MV-4-11 (cell line): ENCODE measurements at regions not wholly inside any gene's neighbourhood (a gene's known extent, or its start where the extent isn't known, plus 50 kb on each side); places are given as distances from the start of the nearest gene placed in this dataset.

ENCODE experiments used
- DNase-seq: peaks from one replicate; lab custom pipeline; 2025; lab: John Stamatoyannopoulos, UW

DNA sequence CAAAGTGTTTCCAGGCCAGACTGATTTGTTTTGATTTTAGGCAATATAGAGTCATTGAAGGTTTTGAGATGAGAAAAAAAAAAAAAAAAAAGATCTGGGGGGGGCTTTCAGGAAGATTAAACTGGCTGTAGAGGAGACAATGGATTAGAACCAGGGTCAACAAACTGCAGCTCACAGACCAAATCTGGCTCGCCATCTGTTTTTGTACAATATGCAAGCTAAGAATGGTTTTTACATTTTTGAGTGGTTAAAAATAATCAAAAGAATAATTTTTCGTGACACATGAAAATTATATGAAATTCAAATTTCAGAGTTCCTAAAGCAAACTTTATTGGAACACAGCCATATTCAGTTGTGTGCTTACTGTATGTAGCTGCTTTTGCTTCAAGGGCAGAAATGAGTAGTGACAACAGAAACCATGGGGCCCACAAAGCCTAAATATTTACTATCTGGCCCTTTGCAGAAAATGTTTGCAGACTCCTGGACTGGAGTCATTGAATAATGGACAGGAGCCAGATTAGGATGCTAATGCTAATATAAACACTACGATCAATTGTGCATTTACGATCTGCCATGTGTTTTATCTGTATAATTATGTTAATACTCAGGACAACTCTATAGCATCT, 375.7 kb upstream of the DAB1 start:
- no peak for DNase-seq

DNA sequence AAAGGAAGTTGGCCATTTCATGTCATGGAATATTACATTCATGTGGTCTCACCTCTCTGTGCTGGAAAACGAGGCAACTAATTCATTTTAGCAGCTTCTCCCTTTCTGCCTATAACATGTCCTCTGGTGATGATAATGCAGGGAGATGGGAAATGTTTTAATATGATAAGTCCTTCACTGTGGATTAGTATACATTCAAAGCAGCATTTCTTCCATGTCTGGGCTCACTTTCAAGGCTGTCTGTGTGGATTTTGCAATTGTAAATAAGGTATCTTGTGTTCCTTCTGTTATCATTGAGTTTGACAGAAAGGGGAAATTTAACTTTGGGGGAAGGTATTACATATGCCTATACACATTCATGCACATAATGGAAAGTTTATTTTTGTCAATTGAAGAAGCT, 374.7 kb upstream of the DAB1 start:
- no peak for DNase-seq

DNA sequence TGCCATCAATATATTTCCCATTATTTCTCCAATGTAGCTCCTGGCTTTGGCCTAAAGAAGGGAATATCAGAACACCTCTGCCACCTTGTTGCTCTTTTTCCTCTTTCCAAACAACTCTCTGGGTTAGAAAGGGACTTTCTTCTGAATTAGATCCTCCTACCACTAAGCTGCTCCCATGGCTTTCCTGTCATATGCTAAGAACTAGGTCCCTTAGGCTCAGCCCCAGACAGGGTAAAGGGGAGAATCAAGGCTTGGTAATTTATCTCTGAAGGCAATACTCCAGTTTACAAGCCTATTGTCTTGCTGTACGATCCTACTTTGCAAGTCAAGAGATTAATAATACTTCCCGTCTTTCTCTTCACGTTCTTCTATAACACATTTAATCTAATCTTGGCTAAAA, 373.2 kb upstream of the DAB1 start:
- DNase-seq: no peak

DNA sequence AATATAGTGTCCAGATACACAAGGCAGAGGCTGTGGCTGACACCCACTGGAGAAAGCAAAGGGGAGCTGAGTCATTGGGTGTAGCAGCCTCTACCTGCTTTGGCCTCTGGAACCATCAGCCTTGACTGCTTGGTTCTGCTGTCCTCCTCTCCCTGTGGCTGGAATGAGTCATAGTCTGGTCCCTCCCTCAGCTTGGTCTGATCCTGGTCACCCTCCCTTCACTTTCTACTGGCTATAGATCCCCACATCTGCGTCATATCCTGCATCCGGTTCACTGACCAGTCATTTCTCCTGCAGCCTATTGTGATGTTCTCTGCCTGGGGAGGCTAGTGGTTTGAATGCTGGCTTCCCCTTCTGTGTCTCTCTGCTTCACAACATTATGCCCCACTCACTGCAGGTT, 372.8 kb upstream of the DAB1 start:
- no peak for DNase-seq

DNA sequence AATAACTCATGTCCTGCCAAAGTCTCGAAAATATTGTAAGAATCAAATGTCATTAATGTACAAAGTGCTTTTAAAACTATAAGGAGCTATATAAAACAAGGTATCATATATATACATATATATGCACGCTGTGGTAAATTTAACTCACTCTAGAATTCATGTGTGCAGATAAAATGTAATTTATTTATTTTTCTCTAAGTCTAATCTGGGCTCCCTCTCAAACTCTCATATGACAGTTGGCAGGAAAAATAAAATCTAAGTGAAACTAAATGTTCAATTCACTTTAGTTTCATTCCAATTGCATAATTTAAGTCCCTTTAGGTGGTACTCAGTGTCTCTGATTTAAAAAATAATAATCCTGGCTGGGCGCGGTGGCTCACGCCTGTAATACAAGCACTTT, 372.0 kb upstream of the DAB1 start:
- DNase-seq: no peak

DNA sequence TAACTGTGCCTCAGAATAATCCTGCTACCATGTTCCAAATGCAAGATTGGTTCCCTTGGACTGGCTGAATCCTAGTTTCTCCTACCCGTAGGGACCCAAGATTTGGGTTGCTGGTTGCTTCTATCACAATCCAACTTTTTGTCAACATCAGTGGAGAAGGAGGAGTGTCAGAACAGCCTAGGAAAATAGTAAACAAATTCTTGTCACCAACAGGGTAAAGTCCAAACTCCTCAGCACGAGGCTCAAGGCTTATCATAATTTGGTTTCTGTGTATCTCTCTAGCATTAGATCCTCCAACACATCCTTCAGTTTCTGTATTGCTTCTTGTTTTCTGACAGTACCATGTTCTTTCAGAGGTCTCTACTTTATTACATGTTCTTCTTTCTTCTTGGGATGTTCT, 370.2 kb upstream of the DAB1 start:
- no peak for DNase-seq

DNA sequence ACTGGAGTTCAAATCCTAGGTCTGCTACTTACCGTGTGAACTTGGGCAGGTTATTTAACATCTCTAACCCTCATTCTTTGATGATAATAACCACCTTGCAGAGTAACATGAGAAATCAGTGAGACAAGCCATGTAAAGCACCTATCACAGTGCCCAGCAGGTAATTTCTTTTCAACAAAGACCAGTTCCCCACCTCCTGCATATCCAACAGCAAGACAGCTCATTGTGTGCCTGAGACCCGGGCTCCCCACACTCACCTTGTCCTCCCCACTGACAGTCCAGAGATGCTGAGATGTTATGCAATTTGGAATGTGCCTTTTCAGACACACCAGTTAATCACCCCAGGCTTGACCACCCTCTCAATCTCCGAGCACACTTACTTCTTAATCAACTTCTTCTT, 367.6 kb upstream of the DAB1 start:
- DNase-seq: no peak

DNA sequence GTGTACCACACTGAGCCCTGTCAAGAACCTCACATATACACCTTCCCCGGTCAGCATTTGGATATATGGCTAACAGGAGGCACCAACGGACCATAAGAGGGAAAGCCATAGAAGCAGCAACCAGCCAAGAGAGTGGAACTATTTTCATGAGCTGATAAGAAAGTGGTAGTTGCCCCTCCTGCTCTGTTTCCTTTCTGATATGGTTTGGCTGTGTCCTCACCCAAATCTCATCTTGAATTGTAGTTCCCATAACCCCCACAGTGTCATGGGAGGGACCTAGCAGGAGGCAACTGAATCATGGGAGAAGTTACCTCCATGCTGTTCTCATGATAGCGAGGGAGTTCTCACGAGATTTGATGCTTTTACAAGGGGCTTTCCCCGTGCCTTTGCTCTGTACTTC, 366.1 kb upstream of the DAB1 start:
- DNase-seq: no peak

DNA sequence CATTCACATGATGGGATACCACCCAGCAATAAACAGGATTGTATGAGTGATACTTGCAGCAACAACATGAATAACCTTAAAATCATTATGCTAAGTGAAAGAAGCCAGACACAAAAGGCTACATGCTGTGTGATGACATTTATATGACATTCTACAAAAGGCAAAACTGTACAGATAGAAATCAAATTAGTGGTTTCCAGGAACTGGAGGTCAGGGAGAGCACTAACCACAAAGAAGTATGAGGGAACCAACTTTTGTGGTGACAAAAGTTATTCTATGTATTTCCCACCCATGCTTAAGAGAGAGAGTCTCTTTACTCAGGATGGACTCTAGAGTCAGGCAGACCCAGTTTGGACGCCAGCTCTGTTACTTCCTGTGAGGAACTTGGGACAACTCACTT, 364.5 kb upstream of the DAB1 start:
- DNase-seq: no peak

DNA sequence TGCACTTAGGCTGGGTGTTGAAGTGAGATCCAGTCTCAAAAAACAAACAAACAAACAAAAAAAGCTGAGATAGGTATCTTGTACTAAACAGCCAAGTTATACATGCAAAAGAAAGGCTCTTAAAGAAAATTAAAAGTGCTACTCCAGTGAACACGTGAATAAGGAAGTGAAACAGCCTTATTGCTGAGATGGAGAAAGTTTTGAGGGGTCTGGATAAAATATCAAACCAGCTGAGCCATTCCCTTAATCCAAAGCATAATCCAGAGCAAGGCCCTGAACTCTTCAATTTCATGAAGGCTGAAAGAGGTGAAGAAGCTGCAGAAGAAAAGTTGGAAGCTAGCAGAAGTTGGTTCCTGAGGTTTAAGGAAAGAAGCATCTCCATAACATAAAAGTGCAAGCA, 360.5 kb upstream of the DAB1 start:
- no peak for DNase-seq

DNA sequence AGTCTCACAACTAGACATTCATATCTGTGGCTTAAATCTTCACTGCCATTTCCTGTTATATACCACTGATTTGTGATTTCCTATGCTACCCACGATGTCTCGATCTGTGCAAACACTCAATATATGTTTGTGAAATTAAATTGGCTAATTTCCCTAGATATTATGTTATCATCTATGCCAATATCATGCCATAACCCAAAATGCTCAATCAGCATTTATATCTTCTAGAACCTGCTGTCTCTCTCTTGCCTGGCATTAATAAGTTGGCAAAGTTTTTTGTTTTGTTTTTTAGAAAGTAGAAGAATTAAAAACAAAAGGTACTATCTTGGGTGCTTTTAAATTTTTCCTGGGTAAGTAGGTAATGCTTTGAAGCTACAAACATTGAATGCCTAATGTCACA, 358.5 kb upstream of the DAB1 start:
- no peak for DNase-seq

DNA sequence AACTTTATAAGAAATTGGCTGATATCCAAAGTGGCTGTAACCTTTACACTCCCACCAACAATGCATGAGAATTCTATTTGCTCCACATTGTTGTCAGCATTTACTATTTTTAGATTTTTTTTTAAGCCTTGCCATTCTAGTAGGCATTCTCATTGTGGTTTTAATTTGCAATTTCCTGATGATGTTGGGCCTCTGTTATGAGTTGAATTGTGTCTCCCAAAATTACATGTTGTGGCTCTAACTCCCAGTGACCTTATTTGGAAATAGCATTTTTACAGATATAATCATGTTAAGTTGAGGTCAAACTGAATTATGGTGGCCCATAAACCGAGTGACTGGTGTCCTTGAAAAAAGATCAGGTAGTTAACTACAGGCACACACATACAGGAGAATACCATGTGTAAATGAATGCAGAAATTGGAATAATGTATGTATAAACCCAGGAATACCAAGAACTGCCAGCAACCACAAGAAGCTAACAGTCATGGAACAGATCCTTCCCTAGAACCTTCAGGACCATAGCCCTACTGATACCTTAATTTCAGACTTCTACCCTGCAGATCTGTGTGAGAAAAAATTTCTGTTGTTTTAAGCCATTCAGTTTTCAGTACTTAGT, 348.8 kb upstream of the DAB1 start:
- no peak for DNase-seq

DNA sequence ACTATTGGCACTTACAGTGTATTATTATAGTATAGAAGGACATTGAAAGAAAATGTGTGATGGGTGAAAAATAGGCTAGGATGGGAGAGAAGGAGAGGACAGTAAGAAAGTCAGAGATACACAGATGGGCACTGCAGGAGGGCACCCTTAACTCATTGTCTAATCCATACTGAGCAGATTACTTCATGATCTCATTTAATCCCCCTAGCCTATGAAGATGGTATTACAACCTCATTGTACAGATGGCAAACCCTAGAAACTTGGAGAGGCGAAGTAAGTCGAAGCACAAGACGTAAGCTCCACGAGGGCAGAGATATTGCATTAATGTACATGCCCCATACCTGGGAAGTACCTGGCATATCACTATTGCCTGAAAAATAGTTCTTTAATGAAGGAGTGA, 346.9 kb upstream of the DAB1 start:
- DNase-seq: no peak

DNA sequence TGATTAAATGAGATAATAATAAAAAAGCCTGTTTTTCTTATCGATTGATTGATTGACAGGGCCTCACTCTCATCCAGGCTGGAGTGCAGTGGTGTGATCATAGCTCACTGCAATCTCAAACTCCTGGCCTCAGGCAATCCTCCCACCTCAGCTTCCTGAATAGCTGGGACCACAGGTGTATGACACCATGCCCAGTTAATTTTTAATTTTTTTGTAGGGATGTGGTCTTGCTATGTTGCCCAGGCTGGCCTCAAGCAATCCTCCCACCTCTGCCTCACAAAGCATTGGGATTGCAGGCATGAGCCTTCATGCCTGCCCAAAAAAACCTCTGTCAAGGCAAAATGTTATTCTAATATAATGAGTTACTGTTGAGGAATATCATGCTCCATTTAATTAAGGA, 346.4 kb upstream of the DAB1 start:
- DNase-seq: no peak

DNA sequence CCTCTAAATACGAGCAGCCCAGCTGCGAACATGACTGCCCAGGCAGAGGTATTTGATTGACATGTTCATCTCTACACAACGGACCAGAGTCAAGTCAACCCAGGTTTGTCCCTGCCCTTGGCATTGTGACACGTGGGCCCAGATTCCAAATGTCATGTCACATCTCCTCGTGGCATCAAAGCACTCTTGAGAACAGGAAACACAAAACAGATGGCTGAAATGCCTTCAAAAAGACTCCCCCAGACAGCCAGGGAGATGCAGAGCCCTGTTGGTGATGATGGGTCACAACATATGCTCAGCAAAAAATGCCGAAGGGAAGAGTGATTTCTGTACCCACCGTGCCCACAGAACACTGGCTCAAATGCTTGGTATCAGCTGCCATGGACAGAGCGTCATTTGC, 337.8 kb upstream of the DAB1 start:
- no peak for DNase-seq

DNA sequence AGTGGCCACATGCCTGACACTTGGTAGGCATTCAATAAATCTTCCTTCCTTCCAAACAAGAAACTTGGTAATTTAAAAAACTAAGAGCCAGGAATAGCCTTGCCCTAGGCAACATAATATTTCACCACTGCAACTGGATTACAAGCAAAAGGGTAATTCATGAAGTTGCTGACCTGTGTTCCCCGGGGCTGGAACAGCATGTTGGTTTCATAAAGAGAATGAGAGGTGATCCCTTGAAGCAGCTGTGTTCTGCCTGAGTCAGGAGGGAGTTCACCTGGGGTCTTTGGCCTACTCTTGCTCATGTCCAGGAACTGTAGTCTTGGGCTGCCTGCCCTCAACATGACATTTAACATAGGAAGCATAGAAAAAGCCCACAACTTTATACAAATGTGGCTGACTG, 329.0 kb upstream of the DAB1 start:
- no peak for DNase-seq

DNA sequence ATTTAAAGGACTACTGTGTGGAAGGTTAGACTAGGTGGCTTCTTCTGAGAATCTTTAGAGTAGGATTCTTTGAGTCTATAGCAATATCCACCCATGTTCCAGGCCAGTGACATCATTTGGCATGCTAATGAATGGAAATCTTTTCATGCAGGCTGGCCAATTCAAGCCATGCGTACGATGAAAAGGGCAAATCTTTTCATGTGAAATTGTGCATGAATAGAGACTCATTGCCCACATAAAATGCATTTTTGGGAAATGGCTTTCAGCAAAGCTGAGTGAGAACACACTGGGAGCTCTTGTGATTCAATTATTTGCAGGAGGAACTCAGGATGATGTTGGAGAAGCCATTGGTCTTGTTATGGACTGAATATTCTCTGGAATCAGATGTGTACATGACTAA, 324.9 kb upstream of the DAB1 start:
- no peak for DNase-seq

DNA sequence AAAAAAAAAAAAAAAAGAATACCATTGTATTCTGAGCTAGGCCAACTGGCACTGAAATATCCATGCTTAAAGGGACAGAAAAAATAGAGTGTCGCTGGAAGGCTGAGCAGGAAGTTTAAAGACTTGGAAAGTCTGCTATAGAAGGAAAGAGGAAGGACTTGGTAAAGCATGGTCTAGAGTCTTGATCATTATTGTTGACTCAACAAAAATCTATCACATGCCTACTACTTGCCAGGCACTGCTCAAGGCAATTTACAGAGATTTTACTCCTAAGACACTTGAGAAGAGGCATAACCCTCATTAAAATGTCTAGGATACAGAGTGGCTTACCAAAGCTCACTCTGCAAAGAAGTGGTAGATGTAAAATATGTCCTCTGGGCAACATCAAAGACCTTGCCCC, 324.0 kb upstream of the DAB1 start:
- no peak for DNase-seq

DNA sequence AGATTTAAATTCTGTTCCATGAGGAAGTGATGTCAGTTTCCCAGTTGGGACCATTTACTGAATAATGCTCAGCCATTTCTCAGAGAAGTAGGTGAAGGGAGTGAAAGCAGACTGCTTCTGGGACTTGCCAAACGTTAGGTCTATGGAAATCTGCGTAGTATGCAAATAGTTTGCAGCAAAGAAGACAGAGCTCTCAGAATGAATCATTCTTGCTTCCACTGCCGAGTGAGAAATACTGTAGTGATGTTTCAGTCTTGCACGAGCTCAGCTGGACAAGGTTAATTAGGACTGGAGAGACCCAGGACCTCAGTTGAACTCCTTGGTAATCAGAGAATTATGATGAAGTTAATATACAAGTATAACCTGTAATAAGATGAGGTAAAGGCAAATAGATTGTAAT, 317.7 kb upstream of the DAB1 start:
- DNase-seq: no peak

DNA sequence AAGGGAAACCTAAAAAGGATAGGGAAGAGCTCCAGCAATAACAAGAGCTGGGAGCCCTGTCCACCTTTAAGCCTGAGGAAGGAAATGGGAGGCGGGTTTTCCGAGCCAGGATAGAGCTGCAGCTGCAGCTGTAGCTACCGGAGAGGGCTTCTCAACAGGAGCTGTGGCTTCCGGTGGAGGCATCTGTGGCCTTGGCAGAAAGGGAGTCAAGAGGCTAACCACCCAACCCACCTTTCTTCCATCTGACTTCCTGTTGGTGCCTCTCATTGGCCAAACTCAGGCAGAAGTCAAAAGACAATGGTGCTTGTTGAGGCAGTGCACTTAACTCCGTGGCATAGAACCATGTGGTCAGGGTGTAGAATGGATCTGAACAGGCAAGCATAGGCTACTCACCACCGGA, 313.1 kb upstream of the DAB1 start:
- DNase-seq: no peak

DNA sequence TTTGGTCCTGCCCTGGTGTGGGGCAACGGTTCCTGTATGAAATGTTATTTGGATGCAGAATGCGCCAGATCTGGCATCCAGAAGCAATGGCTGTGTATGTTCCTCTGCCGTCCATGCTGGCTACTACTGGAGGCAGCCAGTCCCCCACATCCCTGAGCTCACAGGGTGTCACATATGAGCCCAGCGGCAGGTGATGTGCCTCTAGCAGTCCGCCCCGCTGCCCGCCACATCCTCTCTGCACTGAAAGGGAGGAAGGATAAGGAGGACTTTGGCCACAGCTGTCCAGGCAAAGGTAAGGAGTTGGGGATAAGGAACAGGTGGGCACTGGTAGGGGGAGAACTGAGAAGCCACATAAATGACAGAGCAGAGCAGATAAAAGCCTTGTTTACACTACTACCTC, 305.3 kb upstream of the DAB1 start:
- DNase-seq: no peak

DNA sequence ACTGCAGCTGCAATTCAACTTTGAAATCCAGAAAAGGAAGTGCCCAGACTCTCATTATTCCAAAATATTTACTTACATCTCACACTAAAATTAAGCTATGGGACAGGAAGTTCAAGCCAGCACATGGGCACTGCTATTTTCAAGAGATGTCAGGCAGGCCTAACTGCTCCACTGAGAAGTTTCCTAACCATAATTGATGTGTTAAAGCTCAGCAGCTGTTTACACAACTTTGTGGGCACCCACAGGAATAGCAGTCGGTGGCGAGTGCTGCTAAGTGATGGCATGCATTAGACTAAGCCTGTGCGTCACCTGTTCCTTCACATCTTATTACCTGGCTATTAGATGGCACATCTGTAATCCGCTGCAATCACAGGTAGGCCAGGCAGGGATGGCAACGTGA, 303.3 kb upstream of the DAB1 start:
- DNase-seq: peak; percentile 69

DNA sequence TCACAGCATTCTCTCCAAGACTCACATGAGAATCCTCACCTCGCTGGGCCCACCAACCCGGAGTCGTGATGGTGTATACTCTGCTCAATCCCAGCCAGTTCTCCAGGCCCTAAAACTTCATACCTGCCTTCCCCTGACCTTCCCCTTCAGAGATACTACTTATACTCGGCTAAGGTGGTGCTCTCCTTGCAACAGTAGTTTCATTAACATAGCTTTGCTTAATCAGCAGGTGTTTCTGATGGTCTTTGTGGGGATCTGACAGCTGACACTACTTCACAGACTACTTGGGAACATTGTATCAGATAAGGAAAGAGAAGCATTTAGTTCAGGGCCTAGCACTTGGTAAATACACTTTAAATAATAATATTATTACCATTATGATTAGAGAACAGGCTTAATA, 301.5 kb upstream of the DAB1 start:
- DNase-seq: no peak

DNA sequence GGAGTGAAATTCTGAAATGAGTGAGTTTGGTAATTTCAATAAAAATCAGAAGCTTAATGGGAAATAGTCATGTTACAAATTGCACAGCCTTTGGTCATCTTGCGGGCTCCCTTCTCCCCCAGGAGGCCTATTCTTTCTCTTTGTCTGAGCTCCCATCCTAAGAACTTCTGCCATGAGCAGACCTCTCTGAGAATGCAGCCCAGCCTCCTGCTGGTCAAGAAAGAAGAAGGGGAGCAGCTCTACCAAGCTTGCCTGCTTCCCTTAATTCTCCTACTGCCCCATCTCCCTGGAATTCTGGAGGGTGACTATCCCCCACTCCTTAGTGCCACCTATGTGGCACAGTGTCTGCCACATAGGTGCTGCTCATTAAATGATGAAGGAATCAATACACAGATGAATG, 300.7 kb upstream of the DAB1 start:
- DNase-seq: no peak
